ENCODE measurements at regions not wholly inside any gene's neighbourhood (a gene's known extent, or its start where the extent isn't known, plus 50 kb on each side); places are given as distances from the start of the nearest gene placed in this dataset.
"Not testable (repeated sequence)": the region's sequence is repeated elsewhere in the genome, so short reads cannot be mapped to it uniquely, and the experiment has no call there.

DNA sequence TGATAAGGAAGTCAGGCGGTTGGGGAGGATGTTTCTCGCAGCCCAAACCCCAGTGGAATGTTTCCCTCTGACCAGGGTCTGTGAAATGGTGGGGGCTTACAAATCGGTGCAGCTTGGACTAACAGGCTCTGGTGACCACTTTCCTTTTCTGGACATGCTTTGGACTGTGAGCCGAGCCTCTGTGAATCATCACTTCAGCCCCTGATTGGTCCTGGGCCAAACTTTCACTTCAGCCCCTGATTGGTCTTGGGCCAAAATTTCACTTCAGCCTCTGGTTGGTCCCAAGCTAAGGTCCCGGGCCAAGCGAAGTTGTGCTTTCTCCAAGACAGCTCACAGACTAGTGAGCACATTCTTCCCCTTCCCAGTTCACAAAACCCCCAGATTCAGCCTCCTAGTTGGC is 223.7 kb upstream of the ANKRD20A1 start:
- DNase-seq (ENCODE audit: low spot score): not testable (repeated sequence)

DNA sequence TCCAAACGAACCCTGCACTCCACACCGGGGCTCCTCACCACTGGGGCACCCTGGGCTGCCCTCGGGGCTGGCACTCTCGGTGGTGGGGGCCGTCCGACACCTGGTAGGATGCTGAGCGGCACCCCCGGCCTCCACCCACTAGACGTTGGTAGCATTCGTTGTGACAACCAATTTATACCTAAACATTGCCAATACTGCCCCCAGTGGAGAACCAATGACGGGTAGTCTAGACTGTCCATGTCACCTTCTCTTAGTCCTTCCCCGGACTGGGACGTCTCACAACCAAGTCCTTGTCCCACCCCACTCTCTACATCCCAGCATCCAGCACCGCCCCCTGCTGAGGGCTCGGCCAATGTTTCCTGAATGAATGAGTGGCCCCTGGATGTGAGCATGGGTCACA is 246.8 kb upstream of the ANKRD20A1 start:
- not testable (repeated sequence) for DNase-seq (ENCODE audit: low spot score)

DNA sequence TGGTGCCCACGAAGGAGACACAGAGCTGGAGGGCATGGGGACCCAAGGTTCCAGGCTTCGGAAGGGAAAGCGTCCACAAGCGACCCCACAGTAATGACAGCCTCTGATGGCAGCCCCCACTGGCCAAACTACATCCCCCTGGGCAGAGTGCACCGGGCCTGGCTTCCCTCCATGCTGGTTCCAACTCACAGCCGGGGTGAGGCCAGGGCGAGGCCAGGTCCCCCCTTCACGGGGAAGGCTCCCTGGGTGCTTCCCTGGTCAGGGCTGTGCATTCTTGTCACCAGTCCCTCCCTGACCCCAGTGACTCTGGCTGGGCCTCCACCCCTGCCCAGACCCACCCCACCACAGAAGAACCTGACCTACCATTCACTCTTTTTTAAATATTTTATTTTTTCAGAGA is 248.9 kb upstream of the ANKRD20A1 start:
- DNase-seq (ENCODE audit: low spot score): not testable (repeated sequence)

DNA sequence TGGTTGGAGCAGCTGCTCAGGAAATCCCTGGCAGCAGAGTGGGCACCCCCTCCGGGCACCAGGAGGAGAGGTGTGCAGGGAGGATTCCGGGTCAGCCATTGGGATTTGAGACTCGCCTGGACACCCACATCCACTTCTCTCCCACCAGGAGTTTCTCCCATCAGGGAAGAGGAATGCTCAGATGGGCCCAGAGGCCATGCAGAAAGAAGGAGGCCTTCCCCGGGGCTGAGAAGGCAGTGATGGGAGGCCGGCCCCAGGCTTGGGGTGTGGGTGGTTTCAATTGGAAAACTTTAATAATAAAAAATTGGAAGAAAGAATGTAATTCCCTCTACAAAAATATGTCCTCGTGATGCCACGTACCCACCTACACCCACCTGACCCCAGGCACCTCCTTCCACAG is 249.3 kb upstream of the ANKRD20A1 start:
- not testable (repeated sequence) for DNase-seq (ENCODE audit: low spot score)

GRCh38 chr9:67605113-67605512 is 253.6 kb upstream of the ANKRD20A1 start:
- not testable (repeated sequence) for DNase-seq (ENCODE audit: low spot score)

DNA sequence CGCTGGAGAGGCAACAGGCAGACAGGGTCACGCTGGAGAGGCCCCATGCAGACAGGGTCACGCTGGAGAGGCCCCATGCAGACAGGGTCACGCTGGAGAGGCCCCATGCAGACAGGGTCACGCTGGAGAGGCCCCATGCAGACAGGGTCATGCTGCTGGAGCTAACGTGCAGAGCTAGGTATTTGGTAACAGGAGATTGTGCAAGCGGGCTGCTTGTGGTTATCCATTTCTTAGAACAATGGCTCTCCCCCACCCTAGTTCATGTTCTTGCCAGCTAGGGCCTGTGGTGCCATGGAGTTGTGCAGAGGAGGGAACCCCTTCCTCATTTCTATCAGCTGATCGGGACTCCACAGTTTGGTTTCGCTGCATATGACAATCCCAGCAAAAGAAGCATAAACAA is 255.1 kb upstream of the ANKRD20A1 start:
- not testable (repeated sequence) for DNase-seq (ENCODE audit: low spot score)

- DNase-seq (ENCODE audit: low spot score): not testable (repeated sequence)
Measured at GRCh38 chr9:67592424-67592823, 266.3 kb upstream of the ANKRD20A1 start.

DNA sequence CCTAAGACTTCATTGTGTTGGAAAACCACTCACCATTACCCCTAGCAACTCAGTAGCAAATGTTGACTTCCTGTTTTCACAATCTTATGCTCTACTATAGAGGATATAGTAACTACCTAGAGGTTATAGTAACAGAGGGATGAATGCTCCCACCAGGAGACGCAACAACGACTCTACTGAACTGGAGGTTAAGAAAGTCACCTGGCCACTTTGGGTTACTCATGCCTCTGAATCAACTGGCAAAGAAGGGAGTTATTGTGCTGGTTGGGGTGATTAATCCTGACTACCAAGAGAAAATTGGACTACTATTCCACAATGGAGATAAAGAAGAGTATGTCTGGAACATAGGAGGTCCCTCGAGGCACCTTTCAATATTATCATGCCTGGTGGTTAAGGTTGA is 302.9 kb upstream of the ANKRD20A1 start:
- DNase-seq (ENCODE audit: low spot score): not testable (repeated sequence)

DNA sequence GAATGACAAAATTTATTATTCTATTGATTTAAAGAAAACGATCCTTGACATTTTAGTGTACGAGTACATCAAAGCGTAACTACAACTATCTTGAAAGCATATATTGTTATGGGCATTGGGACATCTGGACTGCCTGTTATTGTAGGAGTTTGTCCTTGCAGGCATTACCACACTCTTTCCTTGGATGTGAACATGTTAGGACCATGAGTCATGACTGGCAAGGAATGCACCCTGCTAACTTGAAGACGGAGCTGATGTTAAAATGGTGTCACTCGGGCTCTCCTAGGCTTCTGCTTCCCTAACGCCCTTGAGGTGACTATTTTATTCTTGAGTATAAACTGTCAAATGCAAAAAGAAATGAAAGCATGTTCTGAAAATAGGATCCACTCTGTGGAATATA is 308.7 kb upstream of the ANKRD20A1 start:
- not testable (repeated sequence) for DNase-seq (ENCODE audit: low spot score)

DNA sequence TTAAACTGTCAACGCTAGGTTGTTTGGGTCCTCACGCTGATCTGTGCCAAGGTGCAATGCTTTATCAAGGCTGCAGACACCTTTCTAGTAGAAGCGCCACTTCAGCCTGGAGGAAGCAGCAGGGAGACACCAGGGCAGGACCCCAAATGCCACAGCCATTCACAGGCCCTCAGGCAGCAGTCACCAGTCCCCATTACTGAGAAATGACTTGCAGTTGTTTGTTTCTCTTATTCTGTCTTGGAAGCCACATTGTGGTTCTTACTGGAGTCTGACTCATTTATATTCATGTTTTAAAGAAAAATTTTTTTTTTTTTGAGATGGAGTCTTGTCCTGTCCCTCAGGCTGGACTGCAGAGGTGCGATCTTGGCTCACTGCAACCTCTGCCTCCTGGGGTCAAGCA is 328.9 kb upstream of the ANKRD20A1 start:
- not testable (repeated sequence) for DNase-seq (ENCODE audit: low spot score)

- not testable (repeated sequence) for DNase-seq (ENCODE audit: low spot score)
Measured at GRCh38 chr9:67516938-67517337, 341.8 kb upstream of the ANKRD20A1 start.

DNA sequence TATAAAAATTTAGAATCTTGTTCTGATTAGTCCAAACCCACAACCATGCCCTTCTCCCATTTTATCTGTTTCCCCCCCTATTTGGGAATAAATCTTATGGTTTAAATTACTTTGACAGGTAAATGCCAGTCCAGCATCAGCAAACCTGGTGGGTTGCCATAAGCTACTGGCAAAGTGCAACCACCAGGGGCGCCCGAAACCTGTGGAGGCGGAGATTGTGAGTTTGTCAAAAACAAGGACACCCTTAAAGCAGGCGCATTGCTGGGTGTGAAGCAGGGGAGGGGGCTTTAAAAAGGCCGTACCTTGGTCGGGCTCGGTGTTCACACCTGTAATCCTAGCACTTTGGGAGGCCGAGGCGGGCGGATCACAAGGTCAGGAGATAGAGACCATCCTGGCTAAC is 344.1 kb upstream of the ANKRD20A1 start:
- DNase-seq (ENCODE audit: low spot score): not testable (repeated sequence)

DNA sequence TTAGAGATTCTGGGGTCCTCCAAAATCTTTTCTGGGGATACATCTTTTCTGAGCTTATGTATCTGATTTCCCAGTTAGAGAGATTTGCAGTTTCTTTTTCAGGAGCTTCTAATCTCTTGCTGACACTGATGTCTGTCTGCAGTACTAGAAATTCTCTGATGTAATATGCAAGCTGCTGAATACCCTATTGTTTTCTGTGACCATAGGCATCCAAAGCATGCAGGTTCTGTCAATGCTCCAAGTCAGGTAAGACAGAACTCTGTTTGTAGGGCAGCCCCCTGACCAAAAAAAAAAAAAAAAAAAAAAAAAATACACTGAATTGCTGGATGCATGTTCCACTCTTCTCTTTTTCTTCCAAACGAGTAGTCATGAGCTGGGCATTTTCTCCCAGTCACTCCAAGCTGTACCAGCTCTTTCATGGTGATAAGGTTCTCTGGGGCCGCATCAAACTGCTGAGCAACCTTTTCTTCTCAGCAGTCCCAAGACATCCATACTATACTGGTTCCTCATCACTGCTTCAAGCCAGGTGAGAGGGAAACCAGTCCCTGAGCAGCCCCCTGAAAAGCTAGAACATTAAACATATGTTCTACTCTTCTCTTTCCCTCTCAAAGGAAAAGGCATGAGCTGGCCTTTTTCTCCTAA is 354.9 kb upstream of the ANKRD20A1 start:
- not testable (repeated sequence) for DNase-seq (ENCODE audit: low spot score)

DNA sequence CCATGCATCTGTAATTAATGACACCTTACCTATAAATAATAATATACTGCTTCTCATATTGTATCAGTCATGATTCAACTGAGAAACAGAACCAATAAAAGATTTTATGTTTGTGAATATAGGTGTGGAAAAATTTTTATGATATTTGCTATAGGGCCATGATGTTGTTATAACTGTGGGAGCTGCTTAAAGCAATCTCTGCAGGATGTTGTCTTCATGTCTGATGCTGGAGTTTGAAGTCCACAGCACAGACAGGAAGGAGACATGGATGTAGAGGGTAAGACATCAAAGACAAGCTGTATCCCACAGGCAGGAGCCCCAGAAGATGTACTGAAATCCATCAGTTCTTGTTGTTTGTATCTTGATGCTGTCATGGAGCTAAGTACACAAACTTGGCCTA is 366.7 kb upstream of the ANKRD20A1 start:
- not testable (repeated sequence) for DNase-seq (ENCODE audit: low spot score)

DNA sequence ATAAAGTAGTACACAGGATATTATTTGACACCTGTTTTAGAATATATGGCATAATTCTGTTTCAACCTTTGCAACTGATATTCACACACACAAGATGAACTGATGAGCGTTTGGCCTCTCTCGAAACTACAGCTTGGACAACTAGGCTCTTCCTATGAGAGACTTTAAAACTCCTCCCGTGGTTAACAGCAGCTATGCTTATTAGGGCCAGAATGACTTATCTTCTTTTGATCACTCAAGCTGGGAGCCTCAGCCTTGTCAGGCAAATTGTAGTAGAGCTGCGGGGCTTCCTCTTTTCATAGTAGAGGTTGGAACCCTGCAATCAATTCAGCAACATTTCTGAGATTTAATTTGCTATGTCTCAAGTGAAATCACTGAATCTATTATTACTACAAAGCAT is 381.3 kb upstream of the ANKRD20A1 start:
- DNase-seq (ENCODE audit: low spot score): not testable (repeated sequence)

DNA sequence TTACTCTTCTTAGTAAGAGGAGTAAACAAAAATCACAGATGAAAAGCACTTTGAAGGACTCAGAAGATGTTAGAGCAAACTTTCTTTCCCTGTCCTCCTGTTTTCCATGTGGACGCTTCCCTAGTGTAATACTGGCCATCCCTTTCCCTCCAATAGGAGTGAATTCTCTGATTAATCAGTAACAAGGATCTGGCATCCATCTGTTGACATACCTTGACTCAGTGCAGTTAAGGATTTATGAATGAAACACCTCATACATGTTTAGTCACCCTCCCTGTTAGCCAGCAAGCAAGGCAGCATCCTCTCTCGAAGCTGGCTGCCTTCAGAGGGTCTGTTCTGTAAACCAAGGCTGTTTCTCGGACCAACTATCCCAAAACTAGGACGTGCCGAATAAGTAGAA is 388.0 kb upstream of the ANKRD20A1 start:
- DNase-seq (ENCODE audit: low spot score): not testable (repeated sequence)

DNA sequence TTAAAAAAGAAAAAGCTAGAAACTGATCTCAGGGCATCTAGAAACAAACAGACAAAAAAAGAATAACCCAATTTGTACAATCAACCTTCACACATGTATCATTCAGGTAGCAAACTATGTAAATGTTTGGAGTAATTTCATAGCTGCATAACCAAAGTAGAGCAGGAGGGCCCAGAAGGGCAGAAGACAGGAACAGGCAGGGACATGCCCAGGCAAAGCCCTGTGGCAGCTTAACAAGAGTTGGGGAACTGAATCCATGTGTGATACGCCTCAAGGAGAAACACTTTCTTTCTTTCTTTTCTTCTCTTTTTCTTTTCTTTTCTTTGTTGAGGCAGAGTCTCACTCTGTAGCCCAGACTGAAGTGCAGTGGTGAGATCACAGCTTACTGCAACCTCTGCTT is 390.4 kb upstream of the ANKRD20A1 start:
- DNase-seq (ENCODE audit: low spot score): not testable (repeated sequence)

DNA sequence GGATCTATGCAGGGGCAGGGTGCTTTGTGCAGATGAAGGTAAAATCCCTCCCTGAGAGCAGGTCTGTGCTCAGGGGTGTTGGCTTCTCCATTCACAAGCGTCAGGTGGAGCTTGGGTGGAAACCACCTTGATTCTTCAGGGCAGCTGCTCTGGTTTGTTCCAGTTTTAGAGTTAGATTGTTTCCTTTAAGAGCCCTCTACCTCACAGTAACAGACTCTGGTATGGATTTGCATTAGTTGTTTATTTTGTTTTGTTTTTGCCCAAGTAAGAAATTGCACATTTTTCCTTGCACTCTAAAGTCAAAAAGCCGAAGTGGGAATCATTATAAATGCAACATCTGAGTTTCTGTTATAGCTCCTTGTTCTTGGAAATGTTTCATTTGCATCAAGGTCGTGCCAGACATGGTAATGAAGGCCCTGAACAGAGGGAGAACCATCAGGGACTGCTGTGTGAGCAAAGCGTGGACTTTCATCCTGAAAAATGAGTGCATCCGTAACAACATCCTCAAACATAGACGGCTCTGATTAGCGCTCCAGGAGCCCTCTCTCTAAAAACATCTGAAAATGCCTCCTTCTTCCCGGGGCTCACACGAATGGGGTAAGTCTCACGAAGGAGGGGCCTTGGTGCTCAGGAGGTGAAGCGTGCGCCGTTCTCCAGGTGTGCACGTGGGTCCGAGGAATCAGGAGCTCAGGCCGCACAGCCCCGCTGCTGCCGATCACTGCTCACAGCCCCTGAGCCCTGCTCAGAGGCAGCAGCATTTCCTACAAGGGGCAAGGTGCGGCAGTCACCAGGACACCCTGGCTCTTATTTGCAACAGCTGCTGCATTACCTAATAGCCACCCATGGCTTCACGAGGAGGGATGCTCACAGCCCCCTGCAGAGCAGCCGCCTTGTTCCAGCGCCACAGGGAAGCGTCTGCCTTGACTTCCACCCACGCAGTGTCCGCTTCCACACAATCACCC is 396.7 kb upstream of the ANKRD20A1 start:
- not testable (repeated sequence) for DNase-seq (ENCODE audit: low spot score)

DNA sequence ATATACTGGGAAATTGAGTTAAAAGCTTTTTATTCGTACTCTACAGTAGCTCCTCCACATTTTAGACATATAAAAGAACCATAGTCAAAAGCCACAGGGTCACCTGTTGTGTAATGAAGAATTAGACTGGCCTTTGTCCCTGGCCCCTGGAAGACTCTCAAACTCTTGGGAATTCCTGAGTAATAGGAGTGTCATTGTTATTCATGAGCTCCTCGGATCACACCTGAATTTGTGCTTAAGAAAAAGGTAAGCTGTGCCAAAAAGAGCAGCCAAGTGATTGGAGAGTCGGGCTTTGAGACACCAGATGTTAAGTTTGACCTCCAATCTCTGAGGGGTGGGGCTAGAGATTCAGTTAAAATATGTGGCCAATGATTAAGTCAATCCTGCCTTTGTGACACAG is 405.8 kb upstream of the ANKRD20A1 start:
- not testable (repeated sequence) for DNase-seq (ENCODE audit: low spot score)

GRCh38 chr9:67442313-67442712 is 416.4 kb upstream of the ANKRD20A1 start:
- DNase-seq (ENCODE audit: low spot score): not testable (repeated sequence)

DNA sequence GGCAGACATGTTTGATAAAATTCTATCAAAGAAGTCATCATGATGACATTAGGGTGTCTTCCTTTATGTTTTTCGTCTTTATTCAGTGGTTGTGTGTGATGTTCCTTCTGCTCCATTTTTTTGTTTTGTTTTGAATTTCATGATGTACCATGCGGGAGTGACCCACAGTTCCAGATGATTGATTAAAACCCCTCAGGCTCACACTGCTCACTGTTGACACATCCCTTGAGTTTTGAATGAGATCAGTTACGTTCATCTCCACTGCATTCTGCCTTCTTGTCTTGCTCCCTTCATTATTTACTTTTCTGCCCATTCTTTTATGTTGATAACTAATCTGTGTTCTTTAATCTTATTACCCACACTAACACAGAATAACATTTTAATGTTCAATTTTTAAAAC is 421.7 kb upstream of the ANKRD20A1 start:
- DNase-seq (ENCODE audit: low spot score): not testable (repeated sequence)

- not testable (repeated sequence) for DNase-seq (ENCODE audit: low spot score)
Measured at GRCh38 chr9:67424881-67425280, 432.5 kb upstream of the SPATA31A3 start.
